Small intestine (tissue), 7 donors: ENCODE measurements at regions not wholly inside any gene's neighbourhood (a gene's known extent, or its start where the extent isn't known, plus 50 kb on each side); places are given as distances from the start of the nearest gene placed in this dataset.

Experiments
- DNase-seq, 2 donors: peaks; one replicate each; pipeline versions ENCODE4 v3.0.0 to v3.0.0-alpha.2; 2013
- FAIRE-seq: peaks from 2 replicates; lab custom pipeline; 2012; peaks lifted over from hg19 to GRCh38; lab: Jason Lieb, UNC
- H3K27ac ChIP-seq, 3 donors: one replicate each; pipeline ENCODE4 v1.5.1; 2013; ENCODE audit warnings: low read length in 2 of 3, mild to moderate bottlenecking in 2 of 3, control low read depth in 1 of 3, inconsistent platforms in 1 of 3, low read depth in 1 of 3, moderate library complexity in 1 of 3
- H3K27me3 ChIP-seq, 3 donors: one replicate each; pipeline ENCODE4 v1.6.1; 2013; ENCODE audit warnings: low read length in 3 of 3, inconsistent platforms in 1 of 3; ENCODE audit not compliant: control insufficient read depth in 3 of 3, insufficient read depth in 3 of 3
- H3K36me3 ChIP-seq, 3 donors: one replicate each; pipeline ENCODE4 v1.6.1; 2013; ENCODE audit warnings: low read length in 3 of 3, inconsistent platforms in 1 of 3, low read depth in 1 of 3, mild to moderate bottlenecking in 1 of 3, moderate library complexity in 1 of 3; ENCODE audit not compliant: control insufficient read depth in 3 of 3, insufficient read depth in 2 of 3
- H3K4me1 ChIP-seq, 3 donors: one replicate each; pipeline ENCODE4 v1.6.1; 2013; ENCODE audit warnings: low read length in 2 of 3, inconsistent platforms in 1 of 3, low read depth in 1 of 3, mild to moderate bottlenecking in 1 of 3, moderate library complexity in 1 of 3; ENCODE audit not compliant: control insufficient read depth in 3 of 3, insufficient read depth in 2 of 3
- H3K4me3 ChIP-seq, 3 donors: one replicate each; pipeline ENCODE4 v1.5.1; 2013; ENCODE audit warnings: low read length in 3 of 3, control low read depth in 1 of 3, inconsistent platforms in 1 of 3, low read depth in 1 of 3, mild to moderate bottlenecking in 1 of 3, moderate library complexity in 1 of 3
- H3K9me3 ChIP-seq, 2 donors: one replicate each; pipeline ENCODE4 v1.6.1; 2013; ENCODE audit warnings: low read depth in 1 of 2, low read length in 1 of 2; ENCODE audit not compliant: control insufficient read depth in 2 of 2, insufficient read depth in 1 of 2
- WGBS, 3 donors: extraction: QIAGEN DNeasy Blood & Tissue Kit; methylation state at CpG; one replicate each; pipeline ENCODE4 v1.1.7; 2013; 5-methylcytosine and 5-hydroxymethylcytosine counted together
- donor health status: healthy with polysubstance abuse.
- donor health status: control.
- donor health status: control.
- donor health status: Bipolar disorder and iron deficiency.
- donor health status: healthy.

DNA sequence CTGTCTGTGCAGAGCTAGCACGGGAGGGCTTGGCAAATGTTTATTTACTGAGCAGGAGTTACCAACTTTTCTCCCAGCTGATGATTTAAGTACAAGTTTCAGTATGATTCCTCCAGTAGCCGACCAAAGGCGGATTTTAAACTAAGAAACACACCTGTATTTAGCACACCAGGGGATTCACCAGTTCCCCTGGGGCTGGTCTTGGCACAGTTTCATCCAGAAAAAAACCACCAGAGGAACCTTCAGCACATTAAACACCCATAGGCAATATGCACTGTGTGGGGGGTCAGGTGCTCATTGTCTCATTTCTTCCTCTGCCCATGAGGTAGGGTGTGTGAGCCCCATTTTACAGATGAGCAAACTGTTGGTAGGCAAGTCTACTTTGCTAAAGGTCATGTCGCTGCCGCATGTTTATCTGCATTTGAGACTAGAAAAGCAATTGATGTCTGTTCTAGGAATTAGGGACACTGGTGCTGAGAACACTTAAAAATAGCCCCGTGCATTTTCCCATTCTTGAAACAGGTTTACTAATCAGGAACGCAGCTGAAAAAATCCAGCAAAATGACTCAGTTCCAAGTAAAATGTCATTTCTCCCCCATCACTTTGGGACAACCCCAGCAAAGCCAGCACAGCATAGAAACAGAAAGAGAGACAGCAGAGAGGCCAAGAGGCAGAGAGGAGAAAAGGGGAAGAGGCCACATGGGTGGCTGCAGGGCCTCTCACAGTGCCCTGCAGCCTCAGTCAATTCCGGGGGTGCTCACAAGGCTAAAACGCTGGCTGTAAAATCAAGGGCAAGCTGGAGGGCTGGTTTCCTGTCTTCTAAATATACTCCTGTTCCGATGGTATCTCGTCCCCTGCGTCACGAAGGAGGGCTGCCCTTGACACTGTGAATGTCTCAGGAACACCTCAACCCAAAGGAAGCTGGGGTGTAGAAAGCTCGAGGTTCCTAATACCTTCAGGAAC, 166.8 kb upstream of the ID2 start:
- DNase-seq (peak; percentile 43 to 71), FAIRE-seq (no peak)
- WGBS, 3 donors, result 47 to 67% (median 53%) methylated on average over 14 of the region's 14 CpGs
- no peaks in the 10 kb centered on the region for H3K27me3 ChIP-seq
- H3K36me3 ChIP-seq, result peaks cover 0 to 8% (median 0%) of the 10 kb centered on the region in 3 donors
- H3K27ac ChIP-seq, result peak overlapping the region in 2 of 3 donors; percentile 37 to 81
- H3K9me3 ChIP-seq, result peaks cover 0 to 18% of the 10 kb centered on the region in 2 donors
- peaks cover 2 to 16% (median 6%) of the 10 kb centered on the region in 3 donors for H3K4me1 ChIP-seq
- no peak overlapping the region for H3K4me3 ChIP-seq

GRCh38 chr2:8515864-8516533, 165.9 kb upstream of the ID2 start:
- Histone ChIP-seq H3K4me1 (peaks cover 2 to 16% (median 6%) of the 10 kb centered on the region in 3 donors), H3K27ac (peak overlapping the region; percentile 28 to 81 (median 57)), H3K27me3 (no peaks in the 10 kb centered on the region), H3K36me3 (peaks cover 0 to 9% (median 0%) of the 10 kb centered on the region in 3 donors), H3K4me3 (no peak overlapping the region), H3K9me3 (peaks cover 0 to 13% of the 10 kb centered on the region in 2 donors)
- DNase-seq, result peak; percentile 43 to 63
- FAIRE-seq, result no peak
- WGBS, 3 donors, result 52 to 62% (median 54%) methylated on average over 5 of the region's 5 CpGs

- Histone ChIP-seq H3K4me3 (no peak overlapping the region), H3K4me1 (peaks cover 6 to 16% (median 6%) of the 10 kb centered on the region in 3 donors), H3K27ac (no peak overlapping the region), H3K27me3 (no peaks in the 10 kb centered on the region), H3K36me3 (peaks cover 0 to 5% (median 0%) of the 10 kb centered on the region in 3 donors), H3K9me3 (peaks cover 0 to 13% of the 10 kb centered on the region in 2 donors)
- FAIRE-seq, result no peak
- WGBS, 3 donors, result 87 to 96% (median 91%) methylated on average over 16 of the region's 16 CpGs
- no peak for DNase-seq
Measured at GRCh38 chr2:8517850-8518498, 163.9 kb upstream of the ID2 start.

DNA sequence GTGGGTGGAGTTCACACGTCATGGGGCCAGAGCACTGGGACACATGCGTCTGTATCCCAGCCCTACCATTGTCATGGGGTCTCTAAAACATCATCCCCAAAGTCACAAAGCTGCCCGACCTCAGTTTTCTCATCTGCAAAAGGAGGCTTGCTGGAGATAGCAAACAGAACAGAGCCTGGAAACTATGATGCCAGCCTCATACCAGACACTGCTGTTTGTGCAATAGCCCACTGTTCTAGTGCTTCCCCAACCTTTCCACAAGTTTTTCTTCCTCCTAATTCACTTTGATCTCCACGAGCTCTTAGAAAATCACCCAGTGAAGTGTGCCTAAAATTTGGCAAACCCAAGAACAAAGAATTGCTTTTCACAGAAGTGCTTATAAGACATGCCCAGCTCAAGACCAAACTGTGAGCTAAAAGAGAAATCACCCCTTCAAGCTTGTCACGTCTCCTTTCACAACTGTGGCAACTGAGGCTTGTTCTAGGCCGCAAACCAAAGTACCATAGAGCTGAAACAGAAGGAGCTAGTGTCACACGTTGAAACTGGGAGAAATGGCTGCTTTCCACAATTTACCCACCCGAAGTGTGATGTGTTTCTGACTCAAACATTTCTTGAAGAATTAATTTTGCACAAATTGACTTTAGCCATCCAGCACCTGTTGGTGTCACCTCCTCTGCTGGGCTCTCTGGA, 162.7 kb upstream of the ID2 start:
- Histone ChIP-seq H3K4me3 (no peak overlapping the region), H3K27ac (no peak overlapping the region), H3K36me3 (peaks cover 0 to 5% (median 0%) of the 10 kb centered on the region in 3 donors), H3K9me3 (peaks cover 0 to 5% of the 10 kb centered on the region in 2 donors), H3K27me3 (no peaks in the 10 kb centered on the region), H3K4me1 (peaks cover 6 to 16% (median 6%) of the 10 kb centered on the region in 3 donors)
- 82 to 90% (median 84%) methylated on average over 8 of the region's 8 CpGs for WGBS, 3 donors
- FAIRE-seq (no peak), DNase-seq (no peak)

- Histone ChIP-seq H3K27ac (no peak overlapping the region), H3K27me3 (no peaks in the 10 kb centered on the region), H3K9me3 (no peaks in the 10 kb centered on the region), H3K36me3 (peaks cover 0 to 5% (median 0%) of the 10 kb centered on the region in 3 donors), H3K4me3 (no peak overlapping the region), H3K4me1 (peaks cover 2 to 15% (median 8%) of the 10 kb centered on the region in 3 donors)
- FAIRE-seq (no peak), DNase-seq (no peak)
- WGBS, 3 donors, result 65 to 88% (median 71%) methylated on average over 5 of the region's 5 CpGs
Measured at GRCh38 chr2:8520791-8521344, 161.0 kb upstream of the ID2 start.

GRCh38 chr2:8522687-8523086, 159.2 kb upstream of the ID2 start:
- 69 to 73% (median 73%) methylated on average over 2 of the region's 2 CpGs for WGBS, 3 donors
- H3K4me1 ChIP-seq, result peaks cover 2 to 26% (median 14%) of the 10 kb centered on the region in 3 donors
- DNase-seq, result no peak
- no peak overlapping the region for H3K27ac ChIP-seq
- no peak for FAIRE-seq
- H3K9me3 ChIP-seq, result no peaks in the 10 kb centered on the region
- H3K4me3 ChIP-seq, result no peak overlapping the region
- no peaks in the 10 kb centered on the region for H3K27me3 ChIP-seq
- H3K36me3 ChIP-seq, result peaks cover 0 to 5% (median 0%) of the 10 kb centered on the region in 3 donors

DNA sequence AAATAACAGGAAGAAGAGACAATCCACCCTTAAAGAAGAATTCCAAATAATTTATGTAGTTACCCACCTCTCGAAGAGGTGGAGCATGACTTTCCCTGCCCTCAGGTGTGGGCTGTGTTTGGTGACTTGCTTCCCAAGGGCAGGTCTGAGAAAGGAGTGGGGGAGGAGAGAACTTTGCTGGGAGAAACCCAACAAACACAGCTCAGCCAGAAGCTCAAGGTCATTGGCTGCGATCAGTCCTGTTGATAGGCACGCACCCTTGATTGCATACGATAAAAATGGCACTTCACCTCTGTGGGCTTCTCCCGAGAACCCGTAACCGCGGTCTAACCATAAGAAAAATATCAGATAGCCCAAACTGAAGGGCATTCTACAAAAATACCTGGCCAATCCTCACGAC, 157.5 kb upstream of the ID2 start:
- no peak for FAIRE-seq
- no peak overlapping the region for H3K27ac ChIP-seq

More for the DNA sequence above, 157.5 kb upstream of the ID2 start:
- Histone ChIP-seq H3K9me3 (no peaks in the 10 kb centered on the region), H3K36me3 (peaks cover 0 to 5% (median 0%) of the 10 kb centered on the region in 3 donors), H3K4me3 (no peak overlapping the region), H3K4me1 (peaks cover 2 to 26% (median 14%) of the 10 kb centered on the region in 3 donors), H3K27me3 (no peaks in the 10 kb centered on the region)
- DNase-seq, result no peak
- WGBS, 3 donors, result 94 to 96% (median 95%) methylated on average over 9 of the region's 9 CpGs
